ENCODE measurements at regions not wholly inside any gene's neighbourhood (a gene's known extent, or its start where the extent isn't known, plus 50 kb on each side); places are given as distances from the start of the nearest gene placed in this dataset.

DNA sequence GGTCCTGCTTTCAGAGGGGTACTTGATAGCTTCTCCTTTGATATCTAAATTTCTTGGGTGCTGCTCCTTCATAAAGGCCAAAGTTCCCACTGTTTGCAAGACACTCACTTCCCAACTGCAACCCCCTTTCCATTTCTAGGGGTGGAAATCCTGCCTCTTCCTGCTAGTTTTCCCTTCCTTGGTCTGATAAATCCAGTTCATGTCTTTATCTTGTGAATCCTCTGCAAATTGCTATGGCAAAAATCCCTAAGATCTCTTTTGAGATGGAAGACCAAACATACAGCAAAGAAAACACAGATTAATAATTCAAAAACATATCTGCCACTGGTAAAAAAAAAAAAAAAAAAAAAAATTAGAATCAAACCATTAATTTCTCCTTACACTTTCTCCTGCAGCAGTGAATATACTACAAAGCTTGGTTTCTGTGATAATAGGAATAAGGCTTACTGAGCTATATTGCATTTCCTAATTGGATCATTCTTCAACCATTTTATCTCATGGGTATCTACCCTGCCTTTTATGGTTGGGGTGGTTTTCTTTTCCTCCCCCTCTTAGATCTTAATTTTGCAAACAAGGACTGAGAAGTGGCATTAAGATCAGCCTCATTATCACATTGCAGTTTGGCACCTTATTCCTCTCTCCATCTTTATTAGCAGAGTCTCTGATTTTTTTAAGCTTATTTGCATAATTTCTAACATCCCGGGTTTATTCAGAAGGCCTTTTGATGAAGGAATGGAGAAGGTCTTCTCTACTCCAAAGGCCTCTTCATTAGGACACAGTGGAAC is 439.1 kb downstream of the XYLT1 start:
- TF ChIP-seq, protein P1, sequence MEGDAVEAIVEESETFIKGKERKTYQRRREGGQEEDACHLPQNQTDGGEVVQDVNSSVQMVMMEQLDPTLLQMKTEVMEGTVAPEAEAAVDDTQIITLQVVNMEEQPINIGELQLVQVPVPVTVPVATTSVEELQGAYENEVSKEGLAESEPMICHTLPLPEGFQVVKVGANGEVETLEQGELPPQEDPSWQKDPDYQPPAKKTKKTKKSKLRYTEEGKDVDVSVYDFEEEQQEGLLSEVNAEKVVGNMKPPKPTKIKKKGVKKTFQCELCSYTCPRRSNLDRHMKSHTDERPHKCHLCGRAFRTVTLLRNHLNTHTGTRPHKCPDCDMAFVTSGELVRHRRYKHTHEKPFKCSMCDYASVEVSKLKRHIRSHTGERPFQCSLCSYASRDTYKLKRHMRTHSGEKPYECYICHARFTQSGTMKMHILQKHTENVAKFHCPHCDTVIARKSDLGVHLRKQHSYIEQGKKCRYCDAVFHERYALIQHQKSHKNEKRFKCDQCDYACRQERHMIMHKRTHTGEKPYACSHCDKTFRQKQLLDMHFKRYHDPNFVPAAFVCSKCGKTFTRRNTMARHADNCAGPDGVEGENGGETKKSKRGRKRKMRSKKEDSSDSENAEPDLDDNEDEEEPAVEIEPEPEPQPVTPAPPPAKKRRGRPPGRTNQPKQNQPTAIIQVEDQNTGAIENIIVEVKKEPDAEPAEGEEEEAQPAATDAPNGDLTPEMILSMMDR (IDR thresholded peaks at IDR 0.05): no peak
- no peak for TF ChIP-seq POLR2A (IDR thresholded peaks at IDR 0.05)
- no peak for TF ChIP-seq EP300 (IDR thresholded peaks at IDR 0.05; ENCODE audit: low read depth)
- TF ChIP-seq POLR2AphosphoS5 (IDR thresholded peaks at IDR 0.05): no peak
